Stimulated activated naive CD8-positive, alpha-beta T cell treated with anti-CD3 and anti-CD28 coated beads, Interleukin-15, Interleukin-2, amounts not matched to agents 100 ng/mL and 50 ng/mL, for 24 hours (primary cell): ENCODE measurements at regions not wholly inside any gene's neighbourhood (a gene's known extent, or its start where the extent isn't known, plus 50 kb on each side); places are given as distances from the start of the nearest gene placed in this dataset.

ENCODE experiments used
- H3K27ac Mint-ChIP-seq: one replicate; pipeline ENCODE4 v1.8.0; 2021; ENCODE audit warnings: mild to moderate bottlenecking, mixed read lengths
- H3K27me3 Mint-ChIP-seq: one replicate; pipeline ENCODE4 v1.8.0; 2021; ENCODE audit warnings: mixed read lengths
- H3K36me3 Mint-ChIP-seq: one replicate; pipeline ENCODE4 v1.8.0; 2021; ENCODE audit warnings: low read depth, mixed read lengths
- H3K4me1 Mint-ChIP-seq: one replicate; pipeline ENCODE4 v1.8.0; 2021; ENCODE audit warnings: low read depth, mixed read lengths
- H3K4me3 Mint-ChIP-seq: one replicate; pipeline ENCODE4 v1.8.0; 2021; ENCODE audit warnings: mild to moderate bottlenecking, mixed read lengths
- H3K9me3 Mint-ChIP-seq: one replicate; pipeline ENCODE4 v1.8.0; 2021; ENCODE audit warnings: mixed read lengths

- H3K27ac Mint-ChIP-seq, result no peak overlapping the region
- H3K4me1 Mint-ChIP-seq, result no peaks in the 10 kb centered on the region
- peaks cover 16% of the 10 kb centered on the region for H3K9me3 Mint-ChIP-seq
- H3K4me3 Mint-ChIP-seq, result no peak overlapping the region
- no peaks in the 10 kb centered on the region for H3K27me3 Mint-ChIP-seq
- H3K36me3 Mint-ChIP-seq, result no peaks in the 10 kb centered on the region
These were observed 1591.4 kb upstream of the PCDH7 start for GRCh38 chr4:29128810-29129209.

- Mint-ChIP-seq H3K27me3 (no peaks in the 10 kb centered on the region), H3K4me1 (no peaks in the 10 kb centered on the region), H3K4me3 (no peak overlapping the region), H3K27ac (no peak overlapping the region), H3K36me3 (no peaks in the 10 kb centered on the region), H3K9me3 (peaks cover 16% of the 10 kb centered on the region)
These were observed 1588.9 kb upstream of the PCDH7 start for GRCh38 chr4:29131304-29131703.

GRCh38 chr4:29142708-29143107, 1577.5 kb upstream of the PCDH7 start:
- H3K4me1 Mint-ChIP-seq, result no peaks in the 10 kb centered on the region
- no peak overlapping the region for H3K27ac Mint-ChIP-seq
- no peaks in the 10 kb centered on the region for H3K9me3 Mint-ChIP-seq
- H3K4me3 Mint-ChIP-seq, result no peak overlapping the region
- no peaks in the 10 kb centered on the region for H3K27me3 Mint-ChIP-seq
- no peaks in the 10 kb centered on the region for H3K36me3 Mint-ChIP-seq

- no peak overlapping the region for H3K4me3 Mint-ChIP-seq
- no peaks in the 10 kb centered on the region for H3K27me3 Mint-ChIP-seq
- no peak overlapping the region for H3K27ac Mint-ChIP-seq
- no peaks in the 10 kb centered on the region for H3K36me3 Mint-ChIP-seq
- H3K9me3 Mint-ChIP-seq, result peaks cover 6% of the 10 kb centered on the region
- no peaks in the 10 kb centered on the region for H3K4me1 Mint-ChIP-seq
These were observed 1568.6 kb upstream of the PCDH7 start for GRCh38 chr4:29151584-29151983.

GRCh38 chr4:29153642-29154041, 1566.5 kb upstream of the PCDH7 start:
- Mint-ChIP-seq H3K4me3 (no peak overlapping the region), H3K27me3 (no peaks in the 10 kb centered on the region), H3K36me3 (no peaks in the 10 kb centered on the region), H3K9me3 (peaks cover 6% of the 10 kb centered on the region), H3K4me1 (no peaks in the 10 kb centered on the region), H3K27ac (no peak overlapping the region)

GRCh38 chr4:29175291-29175690, 1544.9 kb upstream of the PCDH7 start:
- peaks cover 5% of the 10 kb centered on the region for H3K9me3 Mint-ChIP-seq
- H3K36me3 Mint-ChIP-seq, result no peaks in the 10 kb centered on the region
- H3K27me3 Mint-ChIP-seq, result no peaks in the 10 kb centered on the region
- no peak overlapping the region for H3K27ac Mint-ChIP-seq
- H3K4me1 Mint-ChIP-seq, result no peaks in the 10 kb centered on the region
- no peak overlapping the region for H3K4me3 Mint-ChIP-seq

GRCh38 chr4:29199025-29199424, 1521.1 kb upstream of the PCDH7 start:
- Mint-ChIP-seq H3K4me1 (no peaks in the 10 kb centered on the region), H3K27me3 (no peaks in the 10 kb centered on the region), H3K27ac (no peak overlapping the region), H3K36me3 (no peaks in the 10 kb centered on the region), H3K4me3 (no peak overlapping the region), H3K9me3 (peaks cover 7% of the 10 kb centered on the region)

- Mint-ChIP-seq H3K4me3 (no peak overlapping the region), H3K36me3 (no peaks in the 10 kb centered on the region), H3K27me3 (no peaks in the 10 kb centered on the region), H3K4me1 (no peaks in the 10 kb centered on the region), H3K9me3 (peaks cover 7% of the 10 kb centered on the region), H3K27ac (no peak overlapping the region)
These were observed 1520.7 kb upstream of the PCDH7 start for GRCh38 chr4:29199485-29199884.

- Mint-ChIP-seq H3K36me3 (no peaks in the 10 kb centered on the region), H3K4me3 (no peak overlapping the region), H3K4me1 (no peaks in the 10 kb centered on the region), H3K27ac (no peak overlapping the region), H3K9me3 (peaks cover 10% of the 10 kb centered on the region), H3K27me3 (no peaks in the 10 kb centered on the region)
These were observed 1507.1 kb upstream of the PCDH7 start for GRCh38 chr4:29213020-29213419.

- H3K9me3 Mint-ChIP-seq, result no peaks in the 10 kb centered on the region
- no peaks in the 10 kb centered on the region for H3K36me3 Mint-ChIP-seq
- H3K27me3 Mint-ChIP-seq, result no peaks in the 10 kb centered on the region
- no peak overlapping the region for H3K27ac Mint-ChIP-seq
- H3K4me1 Mint-ChIP-seq, result no peaks in the 10 kb centered on the region
- H3K4me3 Mint-ChIP-seq, result no peak overlapping the region
These were observed 1499.4 kb upstream of the PCDH7 start for GRCh38 chr4:29220761-29221160.

- no peaks in the 10 kb centered on the region for H3K4me1 Mint-ChIP-seq
- no peaks in the 10 kb centered on the region for H3K9me3 Mint-ChIP-seq
- H3K27me3 Mint-ChIP-seq, result no peaks in the 10 kb centered on the region
- H3K27ac Mint-ChIP-seq, result no peak overlapping the region
- H3K4me3 Mint-ChIP-seq, result no peak overlapping the region
- H3K36me3 Mint-ChIP-seq, result no peaks in the 10 kb centered on the region
These were observed 1495.3 kb upstream of the PCDH7 start for GRCh38 chr4:29224911-29225310.

- no peaks in the 10 kb centered on the region for H3K27me3 Mint-ChIP-seq
- H3K4me1 Mint-ChIP-seq, result no peaks in the 10 kb centered on the region
- H3K4me3 Mint-ChIP-seq, result no peak overlapping the region
- no peak overlapping the region for H3K27ac Mint-ChIP-seq
- peaks cover 13% of the 10 kb centered on the region for H3K9me3 Mint-ChIP-seq
- no peaks in the 10 kb centered on the region for H3K36me3 Mint-ChIP-seq
These were observed 1479.5 kb upstream of the PCDH7 start for GRCh38 chr4:29240641-29241040.

GRCh38 chr4:29243054-29243453, 1477.1 kb upstream of the PCDH7 start:
- no peaks in the 10 kb centered on the region for H3K27me3 Mint-ChIP-seq
- H3K4me3 Mint-ChIP-seq, result no peak overlapping the region
- no peaks in the 10 kb centered on the region for H3K4me1 Mint-ChIP-seq
- no peak overlapping the region for H3K27ac Mint-ChIP-seq
- H3K36me3 Mint-ChIP-seq, result no peaks in the 10 kb centered on the region
- H3K9me3 Mint-ChIP-seq, result peaks cover 10% of the 10 kb centered on the region

GRCh38 chr4:29243851-29244250, 1476.3 kb upstream of the PCDH7 start:
- H3K9me3 Mint-ChIP-seq, result peaks cover 7% of the 10 kb centered on the region
- H3K36me3 Mint-ChIP-seq, result no peaks in the 10 kb centered on the region
- H3K27ac Mint-ChIP-seq, result no peak overlapping the region
- no peak overlapping the region for H3K4me3 Mint-ChIP-seq
- H3K27me3 Mint-ChIP-seq, result no peaks in the 10 kb centered on the region
- no peaks in the 10 kb centered on the region for H3K4me1 Mint-ChIP-seq

- H3K27ac Mint-ChIP-seq, result no peak overlapping the region
- H3K27me3 Mint-ChIP-seq, result no peaks in the 10 kb centered on the region
- H3K4me3 Mint-ChIP-seq, result no peak overlapping the region
- peaks cover 27% of the 10 kb centered on the region for H3K9me3 Mint-ChIP-seq
- no peaks in the 10 kb centered on the region for H3K4me1 Mint-ChIP-seq
- H3K36me3 Mint-ChIP-seq, result no peaks in the 10 kb centered on the region
These were observed 1460.6 kb upstream of the PCDH7 start for GRCh38 chr4:29259556-29259955.

- Mint-ChIP-seq H3K27me3 (no peaks in the 10 kb centered on the region), H3K4me1 (no peaks in the 10 kb centered on the region), H3K9me3 (peaks cover 15% of the 10 kb centered on the region), H3K4me3 (no peak overlapping the region), H3K36me3 (no peaks in the 10 kb centered on the region), H3K27ac (no peak overlapping the region)
These were observed 1457.2 kb upstream of the PCDH7 start for GRCh38 chr4:29262986-29263385.

- Mint-ChIP-seq H3K36me3 (no peaks in the 10 kb centered on the region), H3K4me3 (no peak overlapping the region), H3K4me1 (no peaks in the 10 kb centered on the region), H3K27ac (no peak overlapping the region), H3K9me3 (peaks cover 10% of the 10 kb centered on the region), H3K27me3 (no peaks in the 10 kb centered on the region)
These were observed 1444.0 kb upstream of the PCDH7 start for GRCh38 chr4:29276150-29276549.
